ENCODE measurements at regions not wholly inside any gene's neighbourhood (a gene's known extent, or its start where the extent isn't known, plus 50 kb on each side); places are given as distances from the start of the nearest gene placed in this dataset.

DNA sequence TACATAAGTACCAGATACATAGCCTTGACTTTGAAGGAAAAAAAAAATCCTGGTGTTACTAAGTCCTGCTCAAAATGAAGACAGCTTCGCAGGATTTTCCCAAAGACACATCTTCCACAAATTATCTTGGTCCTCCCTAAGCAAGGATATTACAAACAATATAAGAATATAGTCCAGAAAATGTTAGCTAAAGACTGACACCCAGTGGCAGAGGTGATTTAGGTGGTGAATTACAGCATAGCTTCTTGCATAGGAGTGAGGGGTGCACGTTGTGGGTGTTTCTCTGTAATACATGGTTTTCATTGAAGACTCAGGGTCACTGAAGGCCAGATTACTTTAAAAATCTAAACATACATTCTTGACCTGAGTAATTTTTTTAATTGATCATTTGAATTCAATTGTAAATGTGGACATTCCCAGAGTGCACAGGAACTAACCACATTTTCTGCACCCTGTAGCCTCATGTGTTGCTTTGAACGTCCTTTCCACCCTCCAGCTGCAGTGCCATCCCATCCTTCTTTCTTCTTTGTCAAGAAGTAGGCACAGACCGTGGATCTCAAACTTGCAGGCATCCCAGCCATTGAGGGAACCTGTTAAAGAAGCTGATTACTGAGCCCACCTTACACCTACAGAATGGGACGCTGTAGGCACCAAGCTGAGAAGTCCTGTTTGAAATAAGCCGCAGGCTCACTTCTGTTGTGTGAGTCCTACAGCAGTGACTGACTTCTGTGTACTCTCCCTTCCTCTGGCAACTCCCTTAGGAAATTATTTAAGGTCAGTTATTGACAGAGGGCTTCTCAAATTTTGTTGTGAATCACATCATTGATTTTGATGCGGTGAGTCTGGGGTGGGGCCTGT lies 102.6 kb downstream of the PERP start:
- no peak for DNase-seq (ENCODE audit: low read depth in 4 of 4, low spot score in 2 of 4)

- DNase-seq (ENCODE audit: low read depth in 4 of 4, low spot score in 2 of 4): no peak
Observed at GRCh38 chr6:138005846-138006245, 101.4 kb downstream of the PERP start.

DNA sequence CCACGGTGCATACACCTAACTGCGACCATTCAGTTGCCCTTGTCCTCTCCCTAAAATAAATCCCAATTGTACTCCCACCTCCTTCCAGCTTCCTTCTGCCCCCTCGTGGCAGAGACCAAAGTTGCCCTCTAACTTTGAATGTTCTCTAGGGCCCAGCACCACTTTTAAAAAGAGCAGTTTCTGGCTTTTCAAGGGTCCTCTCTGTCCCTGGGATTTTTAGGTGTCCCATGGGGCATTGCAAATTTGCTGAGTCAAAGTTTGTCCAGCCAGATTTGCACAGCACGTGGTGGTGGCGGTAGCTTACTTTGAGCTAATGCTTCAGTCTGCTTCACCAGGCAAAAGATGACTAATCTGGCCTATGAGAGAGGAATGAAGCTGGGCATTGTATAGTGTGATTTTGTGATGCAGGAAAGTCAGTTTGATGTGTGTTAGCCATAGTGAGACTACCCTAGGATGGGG lies 100.2 kb downstream of the PERP start:
- no peak for DNase-seq (ENCODE audit: low read depth in 4 of 4, low spot score in 2 of 4)

- DNase-seq (ENCODE audit: low read depth in 4 of 4, low spot score in 2 of 4): no peak
Observed at GRCh38 chr6:138008791-138009190, 98.4 kb downstream of the PERP start.

DNA sequence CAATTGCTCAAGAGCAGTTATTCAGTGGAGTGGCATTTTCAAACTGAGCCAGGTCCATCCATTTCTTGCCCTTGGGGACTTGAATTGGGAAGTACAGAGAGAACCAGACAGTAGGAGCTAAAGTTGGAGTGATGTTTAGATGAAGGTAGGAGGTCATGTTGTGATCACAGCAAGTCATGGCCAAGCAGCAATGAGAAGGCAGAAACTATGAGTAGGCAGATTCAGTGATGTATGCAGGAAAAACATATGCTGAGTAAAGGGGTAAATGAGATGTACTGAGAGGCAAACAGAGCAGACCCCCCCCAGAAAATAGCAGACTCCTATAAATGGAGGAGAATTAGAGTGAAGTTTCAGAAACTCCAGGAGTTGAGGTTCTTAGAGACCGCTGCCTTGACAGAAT lies 95.8 kb downstream of the PERP start:
- no peak for DNase-seq (ENCODE audit: low read depth in 4 of 4, low spot score in 2 of 4)

DNA sequence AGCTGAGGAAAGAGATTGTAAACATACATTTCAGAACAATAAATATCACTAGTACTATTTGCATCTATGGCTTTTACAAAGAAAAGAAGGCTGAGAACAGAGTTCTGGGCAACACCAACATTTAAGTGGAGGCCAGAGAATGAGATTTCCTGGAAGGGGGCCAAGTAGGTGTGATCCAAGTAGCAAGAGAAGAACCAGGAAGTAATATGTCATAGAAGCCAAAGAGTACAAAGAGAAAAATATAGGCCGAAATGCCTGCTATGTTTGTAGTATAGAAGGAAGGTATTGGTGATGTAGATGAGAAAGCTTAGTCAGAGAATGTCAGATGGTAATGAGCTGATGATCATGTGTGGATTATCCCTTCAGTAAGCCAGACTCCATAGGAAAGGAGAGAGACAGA lies 94.5 kb downstream of the PERP start:
- DNase-seq (ENCODE audit: low read depth in 4 of 4, low spot score in 2 of 4): no peak

DNA sequence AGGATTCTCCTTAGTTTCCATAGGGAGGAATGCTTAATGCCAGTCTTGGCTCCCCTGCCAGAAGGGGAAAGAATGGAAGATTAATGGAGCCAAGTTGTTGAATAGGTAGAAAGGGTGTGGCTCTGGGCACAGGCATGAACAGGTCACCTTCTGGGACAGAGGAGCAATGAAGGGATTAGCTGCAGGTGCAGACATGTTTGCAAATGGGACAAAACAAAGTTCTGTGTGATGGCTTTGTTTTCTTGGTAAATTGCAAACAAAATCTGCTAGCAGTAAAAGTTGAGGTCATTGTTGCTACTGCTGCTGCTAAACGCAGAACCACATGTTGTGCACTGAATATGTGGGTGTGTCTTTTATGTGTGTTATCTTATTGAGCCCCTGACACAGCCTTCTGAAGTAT lies 93.3 kb downstream of the PERP start:
- no peak for DNase-seq (ENCODE audit: low read depth in 4 of 4, low spot score in 2 of 4)

GRCh38 chr6:138017166-138017757 lies 90.0 kb downstream of the PERP start:
- no peak for DNase-seq (ENCODE audit: low read depth in 4 of 4, low spot score in 2 of 4)

DNA sequence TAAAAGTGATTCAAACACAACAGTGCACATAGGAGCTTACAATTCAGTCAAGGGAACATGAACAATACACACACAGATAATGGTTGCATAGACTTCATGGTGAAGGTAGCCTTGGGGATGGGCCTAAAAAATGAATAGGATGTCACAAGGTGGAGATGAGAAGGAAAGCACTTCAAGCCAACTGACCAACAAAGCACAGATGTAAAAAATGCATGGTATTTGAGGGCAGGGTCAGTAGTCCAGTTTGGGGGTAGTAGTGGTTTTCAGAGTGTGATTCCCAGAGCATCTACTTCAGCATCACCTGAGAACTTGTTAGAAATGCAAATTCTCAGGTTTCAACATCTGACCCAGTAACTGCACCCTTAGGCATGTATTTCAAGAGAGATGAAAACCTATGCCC lies 88.9 kb downstream of the PERP start:
- DNase-seq (ENCODE audit: low read depth in 4 of 4, low spot score in 2 of 4): no peak

GRCh38 chr6:138025528-138025978 lies 81.7 kb downstream of the PERP start:
- no peak for DNase-seq (ENCODE audit: low read depth in 4 of 4, low spot score in 2 of 4)

GRCh38 chr6:138026342-138026741 lies 80.9 kb downstream of the PERP start:
- no peak for DNase-seq (ENCODE audit: low read depth in 4 of 4, low spot score in 2 of 4)

DNA sequence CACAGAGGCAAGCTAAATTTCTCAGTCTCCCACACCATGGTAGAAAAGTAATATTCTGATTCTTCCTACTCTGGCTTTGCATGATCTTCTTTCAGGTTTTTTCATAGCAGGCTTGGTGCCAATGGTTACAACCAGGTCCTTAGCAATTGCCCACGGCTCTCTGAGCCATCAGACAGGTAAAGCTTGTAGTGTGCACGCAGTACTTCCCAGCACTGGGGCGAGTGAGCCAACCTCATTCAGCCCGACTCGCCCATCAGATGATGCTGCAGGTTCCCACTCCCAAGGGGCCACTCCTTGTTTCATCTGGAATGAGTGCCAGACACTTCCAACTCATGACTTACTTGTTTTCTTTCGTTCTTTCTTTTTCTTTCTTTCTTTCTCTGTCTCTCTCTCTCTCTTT lies 78.3 kb downstream of the PERP start:
- no peak for DNase-seq (ENCODE audit: low read depth in 4 of 4, low spot score in 2 of 4)

DNA sequence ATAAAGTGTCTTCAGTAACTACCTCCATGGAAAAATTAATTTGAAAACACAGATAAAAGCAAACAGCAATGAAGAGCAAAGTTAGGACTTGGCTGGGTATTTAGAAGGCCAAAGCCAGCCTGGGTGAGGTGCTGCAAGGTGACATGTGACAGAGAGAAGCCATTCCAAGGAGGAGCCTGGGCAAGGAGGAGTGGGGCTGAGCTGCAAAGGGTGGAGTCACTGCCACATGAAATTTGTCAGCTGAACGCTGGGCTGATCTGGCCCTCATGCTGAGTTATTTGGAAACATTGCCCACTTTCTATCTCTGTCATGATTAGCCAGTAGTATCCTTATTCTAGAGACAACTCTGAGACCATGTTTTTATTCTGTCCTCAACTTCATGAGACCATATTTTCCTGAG lies 76.3 kb downstream of the PERP start:
- DNase-seq (ENCODE audit: low read depth in 4 of 4, low spot score in 2 of 4): no peak

DNA sequence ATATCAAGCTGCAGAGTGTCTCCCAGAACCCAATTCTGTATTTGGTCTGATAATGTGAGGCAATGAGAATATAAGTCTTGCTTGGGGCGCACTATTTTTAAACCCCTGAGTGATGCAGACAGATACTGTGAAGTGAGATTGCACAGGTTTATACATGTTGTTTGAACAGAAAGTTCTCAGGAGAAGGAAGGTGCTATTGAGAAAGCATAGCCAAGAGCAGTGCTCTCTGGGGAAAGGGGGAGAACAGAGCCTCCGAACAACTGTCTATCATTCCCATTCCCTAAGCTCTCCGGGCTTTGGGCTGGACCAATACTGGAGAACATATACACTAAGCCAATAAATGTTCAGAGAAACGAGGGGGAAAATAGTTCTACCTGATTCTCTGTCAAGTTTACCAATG lies 75.8 kb downstream of the PERP start:
- DNase-seq (ENCODE audit: low read depth in 4 of 4, low spot score in 2 of 4): no peak

DNA sequence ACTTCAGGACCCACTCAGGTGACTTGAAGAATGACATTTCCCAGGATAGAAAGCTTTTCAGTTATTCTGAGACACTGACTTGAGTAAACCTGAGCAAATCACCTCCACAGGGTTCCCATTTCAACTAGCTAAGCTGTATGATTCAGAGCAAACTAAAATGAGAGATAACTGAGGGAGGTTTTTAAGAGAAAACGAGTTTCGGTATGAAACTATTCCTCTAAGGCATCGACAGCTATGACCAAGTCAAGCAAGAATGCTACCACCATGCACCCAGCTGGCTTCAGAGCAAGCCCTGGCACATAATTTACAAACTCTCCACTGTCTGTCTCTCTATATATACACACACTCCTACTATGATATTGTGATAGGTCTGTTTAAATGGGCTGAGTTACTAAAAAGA lies 75.4 kb downstream of the PERP start:
- no peak for DNase-seq (ENCODE audit: low read depth in 4 of 4, low spot score in 2 of 4)

- no peak for DNase-seq (ENCODE audit: low read depth in 4 of 4, low spot score in 2 of 4)
Observed at GRCh38 chr6:138032571-138032970, 74.6 kb downstream of the PERP start.

DNA sequence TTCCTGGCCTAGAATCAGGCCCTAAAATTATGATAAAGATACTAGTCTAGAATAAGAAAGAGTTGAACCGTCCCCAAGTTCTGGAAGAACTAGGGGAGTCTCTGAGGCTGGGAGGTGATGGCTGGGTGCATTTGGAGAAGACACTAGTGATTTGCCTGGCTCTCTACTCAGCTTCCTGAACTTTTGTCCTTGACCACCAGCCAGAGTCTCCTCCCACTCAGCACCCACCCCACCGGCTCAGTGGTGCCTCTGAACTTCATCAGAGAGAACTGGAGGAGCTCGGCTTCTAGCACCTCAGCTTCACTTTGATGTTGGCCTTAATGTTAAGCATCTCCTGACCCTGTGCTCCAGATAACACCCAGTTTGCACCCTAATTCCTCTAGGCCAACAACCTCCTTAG lies 73.0 kb downstream of the PERP start:
- DNase-seq (ENCODE audit: low read depth in 4 of 4, low spot score in 2 of 4): no peak

DNA sequence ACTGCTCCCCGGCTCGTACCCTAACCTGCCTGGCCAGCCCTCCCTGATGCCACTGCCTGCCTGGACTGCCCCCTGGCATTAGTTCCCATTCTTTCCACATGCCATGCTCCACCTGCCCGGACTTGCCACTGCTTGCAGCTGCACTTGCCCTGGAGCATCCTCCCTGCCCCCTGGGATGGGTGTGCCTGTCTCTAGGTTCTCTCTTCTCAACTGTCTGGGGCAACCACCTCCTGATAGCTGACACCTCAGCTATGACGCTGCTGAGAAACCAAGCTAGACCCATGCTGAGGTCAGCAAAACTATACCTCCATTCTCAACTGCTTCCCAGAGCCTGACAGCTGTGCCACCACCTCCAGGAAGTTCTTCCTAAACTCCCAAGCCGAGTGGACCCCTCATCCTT lies 72.1 kb downstream of the PERP start:
- no peak for DNase-seq (ENCODE audit: low read depth in 4 of 4, low spot score in 2 of 4)

GRCh38 chr6:138036111-138036510 lies 71.1 kb downstream of the PERP start:
- DNase-seq (ENCODE audit: low read depth in 4 of 4, low spot score in 2 of 4): no peak

DNA sequence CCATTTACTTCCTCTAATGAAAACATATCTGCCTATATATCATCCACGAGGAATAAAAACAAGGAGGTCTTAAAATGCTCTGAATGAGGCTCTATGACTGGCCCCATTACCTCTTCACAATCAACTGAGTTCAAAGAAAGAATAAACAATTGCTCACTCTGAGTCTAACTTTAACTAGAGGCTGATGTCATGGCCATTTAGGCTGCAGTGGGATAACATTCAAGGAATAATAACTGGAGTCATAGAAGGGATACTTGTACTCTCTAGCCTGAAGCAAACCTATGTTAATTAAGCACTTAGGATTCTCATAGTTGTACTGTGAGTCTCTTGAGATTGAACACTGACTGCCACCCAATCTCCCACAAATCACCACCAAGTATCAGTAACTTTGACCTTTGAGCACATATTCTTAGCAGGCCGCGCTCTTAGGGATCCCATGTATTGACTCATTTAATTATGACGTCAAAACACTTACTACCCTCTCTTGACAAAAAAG lies 70.2 kb downstream of the PERP start:
- DNase-seq (ENCODE audit: low read depth in 4 of 4, low spot score in 2 of 4): no peak

GRCh38 chr6:138038142-138038870 lies 68.9 kb downstream of the PERP start:
- DNase-seq (ENCODE audit: low read depth in 4 of 4, low spot score in 2 of 4): no peak
